HUES6 (cell line): ENCODE measurements at regions not wholly inside any gene's neighbourhood (a gene's known extent, or its start where the extent isn't known, plus 50 kb on each side); places are given as distances from the start of the nearest gene placed in this dataset.

Experiments
- H3K27ac ChIP-seq: 2 replicates; pipeline ENCODE4 v1.7.0; 2013; ENCODE audit warnings: low read depth, mild to moderate bottlenecking, low read length, inconsistent platforms
- H3K27me3 ChIP-seq: 2 replicates; pipeline ENCODE4 v1.6.1; 2013; ENCODE audit warnings: low read length; ENCODE audit not compliant: control insufficient read depth, insufficient read depth
- H3K36me3 ChIP-seq: 2 replicates; pipeline ENCODE4 v1.6.1; 2013; ENCODE audit warnings: low read length; ENCODE audit not compliant: control insufficient read depth, insufficient read depth
- H3K4me1 ChIP-seq: 2 replicates; pipeline ENCODE4 v1.6.1; 2013; ENCODE audit warnings: low read length; ENCODE audit not compliant: control insufficient read depth, insufficient read depth
- H3K4me3 ChIP-seq: 2 replicates; pipeline ENCODE4 v1.5.1; 2013; ENCODE audit warnings: low read depth, low read length
- H3K9ac ChIP-seq: one replicate; pipeline ENCODE4 v1.6.1; 2013; ENCODE audit warnings: mild to moderate bottlenecking, low read length
- H3K9me3 ChIP-seq: 2 replicates; pipeline ENCODE4 v1.6.1; 2013; ENCODE audit warnings: low read depth, low read length; ENCODE audit not compliant: control insufficient read depth, insufficient read depth

DNA sequence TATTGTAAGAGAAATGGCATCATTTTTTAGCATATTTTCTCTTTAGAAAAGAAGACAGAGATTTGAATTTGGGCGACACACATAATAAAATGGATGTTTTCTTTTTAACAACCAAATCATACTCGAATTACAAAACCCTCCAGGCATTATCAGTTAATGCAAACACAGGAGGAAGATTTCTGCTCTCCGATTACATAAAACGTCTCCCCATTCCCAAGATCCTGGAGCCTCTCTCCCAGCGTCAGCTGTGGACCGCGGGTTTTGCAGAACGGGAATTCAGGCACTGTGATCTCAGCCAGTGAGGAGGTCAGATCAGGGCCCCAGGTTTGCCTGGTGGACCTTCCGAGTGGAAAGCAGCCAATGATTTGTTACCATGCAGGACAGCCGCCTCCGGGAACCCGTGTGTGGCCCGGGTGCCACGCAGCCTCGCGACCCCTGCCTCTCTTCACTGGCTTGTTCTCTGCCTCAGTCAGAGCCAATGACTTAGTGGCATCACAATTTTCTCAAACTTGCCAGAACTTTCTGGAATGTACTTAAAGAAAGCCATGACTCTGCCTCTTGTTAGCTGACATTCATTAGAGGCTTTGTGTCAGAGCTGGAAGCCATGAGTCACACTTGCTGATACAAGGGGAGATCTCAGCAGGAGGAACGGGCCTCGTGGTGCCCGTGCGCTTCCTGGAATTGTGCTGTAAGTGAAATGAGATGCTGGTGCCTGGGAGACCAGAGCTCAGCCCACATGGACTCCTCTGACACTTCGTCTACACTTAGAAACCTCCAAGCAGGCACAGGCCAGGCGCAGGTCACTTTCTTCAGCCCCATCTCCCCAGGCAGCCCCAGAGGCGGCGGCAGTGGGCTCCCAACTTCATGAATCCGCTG, 246.1 kb downstream of the KLF6 start:
- Histone ChIP-seq H3K9ac (no peak overlapping the region), H3K36me3 (no peaks in the 10 kb centered on the region), H3K4me1 (peaks cover 10% of the 10 kb centered on the region; the same call in 1 of the 2 replicates), H3K4me3 (no peak overlapping the region), H3K9me3 (no peaks in the 10 kb centered on the region), H3K27ac (no peak overlapping the region), H3K27me3 (no peaks in the 10 kb centered on the region)

DNA sequence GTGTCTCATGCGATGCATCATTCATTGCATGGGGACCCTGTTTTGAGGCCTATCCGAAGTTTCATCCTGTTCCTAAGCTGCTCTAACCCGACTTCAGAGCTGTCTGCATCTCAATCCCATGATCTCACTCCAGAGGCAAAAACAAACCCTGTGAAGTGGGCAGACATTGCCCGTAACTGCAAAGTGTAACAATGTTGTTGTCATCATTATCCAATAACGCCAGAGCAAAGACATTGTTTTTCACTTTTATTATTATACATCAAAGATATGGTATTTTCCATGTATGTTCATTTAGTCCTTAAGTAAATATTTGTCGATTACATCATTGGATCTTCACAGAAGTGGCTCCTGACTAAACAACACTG, 246.7 kb downstream of the KLF6 start:
- Histone ChIP-seq H3K36me3 (no peaks in the 10 kb centered on the region), H3K27me3 (no peaks in the 10 kb centered on the region), H3K4me1 (peaks cover 10% of the 10 kb centered on the region; the same call in 1 of the 2 replicates), H3K9ac (no peak overlapping the region), H3K27ac (no peak overlapping the region), H3K9me3 (no peaks in the 10 kb centered on the region), H3K4me3 (no peak overlapping the region)

DNA sequence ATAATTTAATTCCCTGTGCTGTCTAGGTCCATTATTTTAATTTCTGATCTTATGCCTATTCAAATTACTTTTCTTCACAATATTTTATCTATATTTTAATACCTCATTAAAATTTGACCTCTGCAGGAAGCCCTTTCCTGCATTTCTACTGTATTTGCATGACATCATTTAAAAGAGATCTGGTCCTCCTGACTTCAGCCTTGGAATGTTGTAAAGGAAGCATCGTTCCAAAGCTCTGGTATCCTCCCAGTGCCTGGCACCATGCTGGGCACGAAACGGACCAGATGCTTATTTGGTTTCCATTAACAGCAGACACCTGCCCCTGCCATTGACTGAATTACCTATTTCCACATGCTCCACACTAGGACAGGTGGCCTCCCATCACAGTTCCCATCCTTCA, 247.5 kb downstream of the KLF6 start:
- no peaks in the 10 kb centered on the region for H3K36me3 ChIP-seq
- H3K27ac ChIP-seq: no peak overlapping the region
- H3K27me3 ChIP-seq: no peaks in the 10 kb centered on the region
- H3K4me3 ChIP-seq: no peak overlapping the region
- peaks cover 10% of the 10 kb centered on the region; the same call in 1 of the 2 replicates for H3K4me1 ChIP-seq
- no peaks in the 10 kb centered on the region for H3K9me3 ChIP-seq
- H3K9ac ChIP-seq: no peak overlapping the region

DNA sequence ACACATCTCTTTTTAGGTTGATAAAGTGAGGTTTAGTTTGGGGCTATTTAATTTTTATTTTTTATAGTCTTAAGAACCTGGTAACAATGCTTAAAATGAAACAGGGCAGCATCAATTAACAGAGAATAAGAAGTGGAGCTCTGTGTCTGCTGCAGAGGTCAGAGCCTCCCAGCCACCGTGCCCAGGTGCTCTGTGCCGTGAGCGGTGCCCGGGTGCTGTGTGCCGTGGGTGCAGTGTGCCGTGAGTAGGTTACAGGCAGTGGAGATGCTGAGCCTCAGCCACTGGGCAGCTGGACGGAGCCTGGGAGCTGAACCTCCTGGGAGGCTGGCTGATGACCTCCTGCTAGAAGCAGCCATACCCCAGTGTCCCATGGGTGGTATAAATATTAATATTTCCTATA, 250.0 kb downstream of the KLF6 start:
- Histone ChIP-seq H3K27me3 (no peaks in the 10 kb centered on the region), H3K9ac (no peak overlapping the region), H3K9me3 (no peaks in the 10 kb centered on the region), H3K4me3 (no peak overlapping the region), H3K27ac (no peak overlapping the region), H3K36me3 (no peaks in the 10 kb centered on the region), H3K4me1 (peaks cover 10% of the 10 kb centered on the region; the same call in 1 of the 2 replicates)

DNA sequence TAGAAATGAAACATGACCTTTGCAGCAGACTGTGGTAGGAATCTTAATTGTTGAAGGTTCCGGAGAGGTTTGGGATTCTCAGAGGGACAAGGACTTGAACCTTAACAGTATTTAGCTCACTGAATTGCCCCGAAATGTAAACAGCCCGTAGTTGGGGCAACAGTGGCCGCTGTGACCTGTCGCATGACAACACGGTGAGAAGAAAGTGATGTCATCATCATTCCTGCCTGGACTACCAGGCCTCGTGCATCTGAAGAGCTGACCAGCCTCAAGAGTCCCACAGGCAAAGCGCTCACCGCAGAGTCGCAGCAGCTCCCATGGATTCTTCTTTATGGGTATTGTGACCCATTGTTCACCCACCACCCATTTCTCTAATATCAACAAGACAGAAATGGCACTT, 250.6 kb downstream of the KLF6 start:
- H3K9me3 ChIP-seq: no peaks in the 10 kb centered on the region
- no peak overlapping the region for H3K27ac ChIP-seq
- H3K4me3 ChIP-seq: no peak overlapping the region
- H3K4me1 ChIP-seq: peaks cover 9% of the 10 kb centered on the region; the same call in 1 of the 2 replicates
- H3K9ac ChIP-seq: no peak overlapping the region
- H3K36me3 ChIP-seq: no peaks in the 10 kb centered on the region
- H3K27me3 ChIP-seq: no peaks in the 10 kb centered on the region

DNA sequence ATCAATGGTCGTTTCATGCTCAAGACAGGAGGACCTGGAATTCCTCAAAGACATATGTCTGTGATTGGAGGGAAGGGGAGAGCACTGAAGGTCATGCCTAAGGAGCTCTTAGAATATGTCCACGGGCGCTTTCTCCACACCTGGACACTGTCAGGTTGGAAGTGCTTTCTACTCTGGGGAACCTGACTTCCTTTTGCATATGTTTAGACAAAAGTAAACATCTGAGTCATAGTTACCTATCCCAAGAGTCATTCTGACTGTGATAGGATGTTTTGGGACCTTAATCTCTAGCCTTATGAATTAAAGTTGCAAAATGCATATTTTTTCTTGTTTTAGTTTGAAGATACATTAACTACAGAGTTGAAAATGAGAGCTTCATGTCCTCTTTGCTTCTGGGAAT, 251.7 kb downstream of the KLF6 start:
- Histone ChIP-seq H3K27ac (no peak overlapping the region), H3K36me3 (no peaks in the 10 kb centered on the region), H3K27me3 (no peaks in the 10 kb centered on the region), H3K4me3 (no peak overlapping the region), H3K9me3 (no peaks in the 10 kb centered on the region), H3K9ac (no peak overlapping the region), H3K4me1 (no peaks in the 10 kb centered on the region)

DNA sequence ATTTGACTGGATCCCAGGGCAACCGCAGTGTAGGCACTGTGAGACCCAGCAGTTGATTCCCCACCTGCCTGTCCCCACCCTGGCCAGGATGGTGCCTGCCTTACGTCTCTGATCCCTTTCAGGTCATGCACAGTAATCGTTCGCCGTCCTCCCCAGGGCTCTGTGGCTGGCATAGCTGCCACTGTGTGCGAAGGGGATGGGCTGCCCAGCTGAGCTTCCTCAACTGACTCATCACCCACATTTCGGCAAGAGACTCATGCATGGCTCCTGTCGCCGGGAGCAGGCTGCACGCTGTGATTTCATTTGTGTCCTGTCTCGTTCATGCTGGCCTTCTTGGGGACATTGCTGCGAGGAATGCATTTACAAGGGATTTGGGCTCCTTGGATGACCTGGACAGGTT, 252.4 kb downstream of the KLF6 start:
- H3K4me3 ChIP-seq: no peak overlapping the region
- H3K4me1 ChIP-seq: no peaks in the 10 kb centered on the region
- no peaks in the 10 kb centered on the region for H3K36me3 ChIP-seq
- H3K9me3 ChIP-seq: no peaks in the 10 kb centered on the region
- no peak overlapping the region for H3K9ac ChIP-seq
- H3K27me3 ChIP-seq: no peaks in the 10 kb centered on the region
- H3K27ac ChIP-seq: no peak overlapping the region

DNA sequence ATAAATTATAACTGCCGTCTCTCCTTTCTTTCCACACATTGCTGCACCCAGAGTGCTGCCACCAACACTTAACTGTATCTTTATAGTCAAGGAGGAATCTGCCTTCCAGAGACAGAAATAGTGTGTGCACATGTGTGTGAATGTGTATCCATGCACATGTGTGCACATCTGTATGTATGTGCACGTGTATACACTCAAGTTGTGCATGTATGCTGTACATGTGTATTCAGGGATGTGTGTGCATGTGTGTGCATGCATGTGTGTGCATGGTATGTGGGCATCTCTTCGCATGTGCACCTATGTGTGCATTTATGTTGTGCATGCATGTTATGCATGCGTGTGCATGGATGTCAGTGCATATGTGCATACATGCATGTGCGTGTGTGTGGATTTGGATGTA, 253.3 kb downstream of the KLF6 start:
- Histone ChIP-seq H3K4me3 (no peak overlapping the region), H3K9me3 (no peaks in the 10 kb centered on the region), H3K27ac (no peak overlapping the region), H3K36me3 (no peaks in the 10 kb centered on the region), H3K9ac (no peak overlapping the region), H3K4me1 (no peaks in the 10 kb centered on the region), H3K27me3 (no peaks in the 10 kb centered on the region)

DNA sequence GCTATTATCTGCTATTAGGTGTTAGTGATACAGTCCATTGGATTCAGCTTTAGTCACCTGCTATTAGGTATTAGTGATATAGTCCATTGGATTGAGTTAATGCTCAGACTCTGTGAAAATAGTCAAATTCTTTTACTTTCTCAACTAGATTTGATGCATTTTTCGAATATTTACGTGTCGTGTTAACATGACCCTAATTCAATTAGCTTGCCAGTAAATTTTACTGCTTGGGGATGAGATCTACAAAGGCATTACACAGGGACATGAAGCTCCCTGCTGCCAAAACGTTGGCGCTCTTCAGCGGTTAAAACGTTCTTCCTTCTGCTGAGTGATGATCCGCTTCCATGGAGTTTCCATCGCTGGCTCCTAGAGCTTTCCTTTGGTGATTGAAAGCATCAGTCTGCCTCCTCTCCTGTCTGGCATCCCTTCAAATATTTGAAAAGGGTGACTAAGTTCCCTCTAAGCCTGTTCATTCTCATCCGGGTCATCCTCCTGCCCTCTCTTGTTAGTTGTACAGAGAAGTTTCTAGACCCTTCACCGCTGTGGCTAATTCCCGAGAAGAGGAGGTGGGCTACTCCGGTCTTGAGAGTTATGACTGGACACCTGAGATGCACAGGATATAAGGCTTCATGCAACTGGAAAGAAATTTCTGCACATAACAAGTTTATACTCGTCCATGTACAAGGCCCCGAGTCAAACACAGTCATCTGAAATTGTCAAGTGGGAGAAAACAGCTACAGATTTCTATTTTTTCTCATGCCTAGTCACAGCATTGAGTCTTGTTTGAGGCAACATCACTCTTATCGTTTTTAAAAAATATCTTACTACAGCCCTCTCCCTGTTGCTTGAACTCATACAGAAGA, 254.0 kb downstream of the KLF6 start:
- H3K27ac ChIP-seq: no peak overlapping the region
- no peaks in the 10 kb centered on the region for H3K27me3 ChIP-seq
- H3K36me3 ChIP-seq: no peaks in the 10 kb centered on the region
- H3K4me1 ChIP-seq: no peaks in the 10 kb centered on the region
- H3K9ac ChIP-seq: no peak overlapping the region
- no peak overlapping the region for H3K4me3 ChIP-seq
- H3K9me3 ChIP-seq: no peaks in the 10 kb centered on the region

DNA sequence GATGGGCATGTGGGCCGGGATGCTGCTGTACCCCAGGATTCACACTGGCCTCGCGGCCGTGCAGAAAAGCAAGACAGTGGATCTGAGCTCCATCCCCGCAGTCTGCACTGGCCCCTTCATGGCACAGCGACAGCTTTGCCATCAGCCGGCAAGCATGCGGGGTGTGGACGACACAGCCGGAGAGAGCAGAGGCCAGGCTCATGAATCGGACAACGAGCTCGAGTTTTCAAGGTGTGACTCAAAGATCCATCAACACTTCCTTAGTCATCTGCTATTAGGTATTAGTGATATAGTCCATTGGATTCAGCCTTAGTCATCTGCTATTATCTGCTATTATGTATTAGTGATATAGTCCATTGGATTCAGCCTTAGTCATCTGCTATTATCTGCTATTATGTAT, 254.7 kb downstream of the KLF6 start:
- H3K4me3 ChIP-seq: no peak overlapping the region
- H3K9ac ChIP-seq: no peak overlapping the region
- H3K36me3 ChIP-seq: no peaks in the 10 kb centered on the region
- no peaks in the 10 kb centered on the region for H3K27me3 ChIP-seq
- H3K4me1 ChIP-seq: no peaks in the 10 kb centered on the region
- H3K9me3 ChIP-seq: no peaks in the 10 kb centered on the region
- H3K27ac ChIP-seq: no peak overlapping the region

DNA sequence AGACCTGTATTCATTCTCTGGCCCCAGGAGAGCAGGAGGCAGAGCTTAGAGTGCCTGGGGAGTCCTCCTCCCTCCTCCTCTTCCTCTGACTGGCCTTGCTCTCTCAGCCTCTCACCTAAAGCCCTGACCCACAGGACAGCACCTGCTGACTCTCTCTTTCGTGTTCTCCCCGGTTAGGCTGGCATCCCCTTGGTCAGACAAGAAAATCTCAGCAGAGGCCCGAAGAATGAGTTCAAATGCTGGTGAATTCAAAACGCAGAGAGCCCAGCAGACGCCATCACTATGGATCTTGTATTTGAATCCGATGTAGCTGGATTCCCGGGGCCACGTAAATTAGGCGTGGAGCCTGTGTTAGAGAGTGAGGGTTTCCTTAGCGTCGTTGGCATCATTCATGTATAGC, 255.3 kb downstream of the KLF6 start:
- Histone ChIP-seq H3K4me3 (no peak overlapping the region), H3K4me1 (no peaks in the 10 kb centered on the region), H3K9me3 (no peaks in the 10 kb centered on the region)

More for the DNA sequence above, 255.3 kb downstream of the KLF6 start:
- H3K27ac ChIP-seq: no peak overlapping the region
- no peaks in the 10 kb centered on the region for H3K27me3 ChIP-seq
- H3K9ac ChIP-seq: no peak overlapping the region
- H3K36me3 ChIP-seq: no peaks in the 10 kb centered on the region
